GM10248 (cell line): ENCODE measurements at regions not wholly inside any gene's neighbourhood (a gene's known extent, or its start where the extent isn't known, plus 50 kb on each side); places are given as distances from the start of the nearest gene placed in this dataset.
"Not testable (repeated sequence)": the region's sequence is repeated elsewhere in the genome, so short reads cannot be mapped to it uniquely, and the experiment has no call there.

Source experiments
- CTCF ChIA-PET: fragments of 300-600 bp; sonication (Branson Sonifier 250); formaldehyde crosslinking; extraction: SDS; loops from one replicate; lab custom pipeline; 2021; ENCODE audit warnings: antibody characterized with exemption; lab: Yijun Ruan, JAX
- POLR2A ChIA-PET: fragments of 350-650 bp; sonication (Branson Sonifier 250); formaldehyde crosslinking; extraction: SDS; loops from one replicate; lab custom pipeline; 2020; ENCODE audit warnings: antibody characterized with exemption; lab: Yijun Ruan, JAX
- DNase-seq: peaks from one replicate; pipeline ENCODE4 v3.0.0; 2012; ENCODE audit errors: extremely low spot score
- CTCF ChIP-seq: IDR thresholded peaks from 2 replicates; pipeline ENCODE4 v1.5.1; 2012; ENCODE audit warnings: mild to moderate bottlenecking, low read depth; ENCODE audit errors: extremely low read depth, missing control alignments, control extremely low read depth

DNA sequence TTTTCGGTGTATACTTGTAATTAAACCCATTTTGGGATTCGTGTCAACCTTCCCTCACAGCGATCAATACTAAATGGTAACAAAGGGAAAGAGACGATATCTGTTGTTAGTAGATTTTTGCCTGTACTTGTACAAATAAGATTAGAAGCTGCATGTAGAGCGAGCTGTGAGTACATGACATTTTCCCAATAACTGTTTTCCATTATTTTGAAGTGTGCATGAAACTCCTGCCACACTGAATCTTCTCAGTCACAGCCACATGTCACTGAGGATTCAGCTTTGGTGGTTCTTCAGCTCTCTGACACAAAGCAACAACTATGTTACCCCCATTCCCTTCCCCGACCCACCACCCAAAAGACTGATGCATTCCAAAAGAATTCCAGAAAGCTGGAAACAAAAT is 685.6 kb downstream of the EFNA5 start:
- ChIA-PET CTCF (interaction anchor here (1.2 kb wide), 1 partner anchor 9 kb away, joined by 4 read pairs; no protein-coding TSS in a partner anchor), POLR2A (no interaction called here)
- DNase-seq, result no peak
- no peak for TF ChIP-seq CTCF

- CTCF ChIA-PET, POLR2A ChIA-PET: not testable (repeated sequence)
Measured at GRCh38 chr5:106979178-106979577, 691.6 kb downstream of the EFNA5 start.

DNA sequence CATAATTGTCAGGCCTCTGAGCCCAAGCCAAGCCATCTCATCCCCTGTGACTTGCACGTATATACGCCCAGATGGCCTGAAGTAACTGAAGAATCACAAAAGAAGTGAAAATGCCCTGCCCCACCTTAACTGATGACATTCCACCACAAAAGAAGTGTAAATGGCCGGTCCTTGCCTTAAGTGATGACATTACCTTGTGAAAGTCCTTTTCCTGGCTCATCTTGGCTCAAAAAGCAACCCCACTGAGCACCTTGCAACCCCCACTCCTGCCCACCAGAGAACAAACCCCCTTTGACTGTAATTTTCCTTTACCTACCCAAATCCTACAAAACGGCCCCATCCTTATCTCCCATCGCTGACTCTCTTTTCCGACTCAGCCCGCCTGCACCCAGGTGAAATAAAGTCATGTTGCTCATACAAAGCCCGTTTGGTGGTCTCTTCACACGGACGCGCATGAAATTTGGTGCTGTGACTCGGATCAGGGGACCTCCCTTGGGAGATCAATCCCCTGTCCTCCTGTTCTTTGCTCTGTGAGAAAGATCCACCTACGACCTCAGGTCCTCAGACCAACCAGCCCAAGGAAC is 692.1 kb downstream of the EFNA5 start:
- DNase-seq, POLR2A ChIA-PET, CTCF ChIA-PET: not testable (repeated sequence)

More at GRCh38 chr5:106979178-106979577, 691.6 kb downstream of the EFNA5 start:
- DNase-seq, result not testable (repeated sequence)

- POLR2A ChIA-PET, result no interaction called here
- DNase-seq, result no peak
- TF ChIP-seq CTCF, result no peak
- CTCF ChIA-PET, result no interaction called here
Measured at GRCh38 chr5:106976363-106976762, 694.4 kb downstream of the EFNA5 start.

DNA sequence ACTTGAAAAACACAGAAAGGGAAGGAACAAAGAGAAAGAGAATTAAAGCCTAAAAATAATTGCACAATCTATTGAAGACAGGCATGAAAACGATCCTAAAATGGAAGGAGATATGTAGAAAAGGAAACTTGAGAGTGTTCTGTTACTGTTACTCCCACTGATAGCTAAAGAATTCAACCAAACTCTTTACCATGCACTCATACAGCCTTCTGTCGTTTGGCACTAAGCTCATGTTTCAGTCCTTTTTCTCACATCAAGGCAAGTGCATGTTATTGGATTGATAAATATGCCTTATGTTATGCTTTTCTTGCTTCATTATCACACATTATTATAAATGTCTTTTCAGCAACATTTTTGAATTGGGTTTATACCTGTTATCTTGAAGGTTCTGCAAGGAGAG is 696.5 kb downstream of the EFNA5 start:
- TF ChIP-seq CTCF, result no peak
- POLR2A ChIA-PET, result no interaction called here
- DNase-seq, result no peak
- CTCF ChIA-PET, result interaction anchor here (1.6 kb wide), 1 partner anchor 12 kb away, joined by 4 read pairs; no protein-coding TSS in a partner anchor

GRCh38 chr5:106966686-106967315 is 703.9 kb downstream of the EFNA5 start:
- no peak for DNase-seq
- TF ChIP-seq CTCF, result no peak
- POLR2A ChIA-PET, result no interaction called here
- CTCF ChIA-PET, result no interaction called here

DNA sequence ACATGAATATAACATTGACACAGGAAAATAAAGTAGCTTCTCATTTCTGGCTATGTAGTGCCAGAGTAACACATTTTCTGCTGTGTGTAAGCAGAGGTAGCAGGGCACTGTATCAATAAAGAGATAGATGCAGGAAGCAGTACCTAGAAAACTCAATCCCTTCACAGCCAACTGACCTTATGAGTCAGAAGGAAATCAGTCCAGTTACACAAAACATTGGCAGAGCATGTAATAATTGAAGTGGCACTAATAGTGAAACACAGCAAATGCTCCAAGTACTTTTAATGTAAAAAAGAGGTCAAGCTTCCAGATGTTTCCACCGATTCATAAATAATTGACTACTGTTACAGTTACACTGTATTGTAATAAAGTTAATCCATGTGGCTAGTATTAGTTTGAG is 706.6 kb downstream of the EFNA5 start:
- no peak for DNase-seq
- no peak for TF ChIP-seq CTCF
- CTCF ChIA-PET, result interaction anchor here (1.2 kb wide), 1 partner anchor 11 kb away, joined by 3 read pairs; no protein-coding TSS in a partner anchor
- POLR2A ChIA-PET, result no interaction called here
